GM12801 (cell line): ENCODE measurements at regions not wholly inside any gene's neighbourhood (a gene's known extent, or its start where the extent isn't known, plus 50 kb on each side); places are given as distances from the start of the nearest gene placed in this dataset.

Source experiments
- CTCF ChIP-seq: IDR thresholded peaks from one replicate; pipeline ENCODE4 v1.5.1; 2011; ENCODE audit warnings: control low read depth; ENCODE audit not compliant: insufficient read length; ENCODE audit errors: extremely low read depth

- TF ChIP-seq CTCF = no peak
Observed at GRCh38 chr2:9791711-9792110, 51.6 kb upstream of the TAF1B start.

- no peak for TF ChIP-seq CTCF
Observed at GRCh38 chr2:9793156-9793917, 49.9 kb upstream of the TAF1B start.
